ENCODE measurements at regions not wholly inside any gene's neighbourhood (a gene's known extent, or its start where the extent isn't known, plus 50 kb on each side); places are given as distances from the start of the nearest gene placed in this dataset.

- TF ChIP-seq CTCF (IDR thresholded peaks at IDR 0.05) = no peak
- Histone ChIP-seq H3K27ac (no peak overlapping the region), H3K36me3 (ENCODE audit: insufficient read depth in 1 of 2, low read depth in 1 of 2) (no peaks in the 10 kb centered on the region), H3K27me3 (ENCODE audit: insufficient read depth in 3 of 3, low read length in 2 of 3) (no peaks in the 10 kb centered on the region), H3K9me3 (no peaks in the 10 kb centered on the region), H3K4me1 (no peaks in the 10 kb centered on the region), H3K4me3 (no peak overlapping the region)
- ATAC-seq = no peak
- no peak for DNase-seq
- intact Hi-C loops (cut with DNase I) = no loop called here
- WGBS, 3 donors = 54 to 65% (median 59%) methylated on average over 8 of the region's 8 CpGs
Measured at GRCh38 chr13:73741111-73741510, 393.1 kb downstream of the KLF12 start.

- Histone ChIP-seq H3K4me3 (no peak overlapping the region), H3K9me3 (no peaks in the 10 kb centered on the region), H3K36me3 (ENCODE audit: insufficient read depth in 1 of 2, low read depth in 1 of 2) (no peaks in the 10 kb centered on the region), H3K27me3 (ENCODE audit: insufficient read depth in 3 of 3, low read length in 2 of 3) (no peaks in the 10 kb centered on the region), H3K4me1 (no peaks in the 10 kb centered on the region), H3K27ac (no peak overlapping the region)
- no peak for TF ChIP-seq CTCF (IDR thresholded peaks at IDR 0.05)
- DNase-seq (no peak), ATAC-seq (no peak)
- intact Hi-C loops (cut with DNase I) = no loop called here
- WGBS, 3 donors = 69 to 89% (median 82%) methylated on average over 5 of the region's 5 CpGs
Measured at GRCh38 chr13:73740666-73741065, 393.5 kb downstream of the KLF12 start.

- WGBS, 3 donors = 63 to 76% (median 66%) methylated on average over 1 of the region's 1 CpG
- no peaks in the 10 kb centered on the region for H3K4me1 ChIP-seq
- no peak overlapping the region for H3K27ac ChIP-seq
- no peaks in the 10 kb centered on the region for H3K9me3 ChIP-seq
- intact Hi-C loops (cut with DNase I) = no loop called here
- H3K27me3 ChIP-seq (ENCODE audit: insufficient read depth in 3 of 3, low read length in 2 of 3) = no peaks in the 10 kb centered on the region
- no peaks in the 10 kb centered on the region for H3K36me3 ChIP-seq (ENCODE audit: insufficient read depth in 1 of 2, low read depth in 1 of 2)
- no peak overlapping the region for H3K4me3 ChIP-seq
- TF ChIP-seq CTCF (IDR thresholded peaks at IDR 0.05) = no peak
- ATAC-seq = no peak
- no peak for DNase-seq
Measured at GRCh38 chr13:73739394-73739793, 394.8 kb downstream of the KLF12 start.

GRCh38 chr13:73738626-73739025, 395.6 kb downstream of the KLF12 start:
- Histone ChIP-seq H3K36me3 (ENCODE audit: insufficient read depth in 1 of 2, low read depth in 1 of 2) (no peaks in the 10 kb centered on the region), H3K27ac (no peak overlapping the region), H3K4me3 (no peak overlapping the region), H3K4me1 (no peaks in the 10 kb centered on the region), H3K27me3 (ENCODE audit: insufficient read depth in 3 of 3, low read length in 2 of 3) (no peaks in the 10 kb centered on the region), H3K9me3 (no peaks in the 10 kb centered on the region)
- intact Hi-C loops (cut with DNase I) = no loop called here
- TF ChIP-seq CTCF (IDR thresholded peaks at IDR 0.05) = no peak
- no peak for DNase-seq
- 94 to 97% (median 97%) methylated on average over 5 of the region's 5 CpGs for WGBS, 3 donors
- no peak for ATAC-seq

- DNase-seq (no peak), ATAC-seq (no peak)
- H3K4me3 ChIP-seq = no peak overlapping the region
- H3K36me3 ChIP-seq (ENCODE audit: insufficient read depth in 1 of 2, low read depth in 1 of 2) = no peaks in the 10 kb centered on the region
- H3K4me1 ChIP-seq = no peaks in the 10 kb centered on the region
- no peak overlapping the region for H3K27ac ChIP-seq
- no peaks in the 10 kb centered on the region for H3K27me3 ChIP-seq (ENCODE audit: insufficient read depth in 3 of 3, low read length in 2 of 3)
- H3K9me3 ChIP-seq = no peaks in the 10 kb centered on the region
- WGBS, 3 donors = 89 to 93% (median 92%) methylated on average over 2 of the region's 2 CpGs
- no peak for TF ChIP-seq CTCF (IDR thresholded peaks at IDR 0.05)
- intact Hi-C loops (cut with DNase I) = no loop called here
Measured at GRCh38 chr13:73737214-73737613, 397.0 kb downstream of the KLF12 start.
